H1 (cell line): ENCODE measurements at regions not wholly inside any gene's neighbourhood (a gene's known extent, or its start where the extent isn't known, plus 50 kb on each side); places are given as distances from the start of the nearest gene placed in this dataset.

Source experiments
- EGR1 ChIP-seq: IDR thresholded peaks from 2 replicates; pipeline ENCODE4 v1.6.1; 2011; ENCODE audit warnings: low read depth, low read length, borderline replicate concordance
- EP300 ChIP-seq, 2 experiments: IDR thresholded peaks; 1 replicate in 1 of 2; 2 replicates in 1 of 2; pipeline ENCODE4 v1.6.1; 2011 to 2012; ENCODE audit warnings: low read depth in 2 of 2, low read length in 2 of 2, mild to moderate bottlenecking in 2 of 2, borderline replicate concordance in 1 of 2, inconsistent platforms in 1 of 2, moderate library complexity in 1 of 2
- EZH2 ChIP-seq: fragments of 200-600 bp; sonication (generic); IDR thresholded peaks from 2 replicates; pipeline ENCODE4 v1.7.1; 2012; ENCODE audit warnings: low read depth, mild to moderate bottlenecking, moderate library complexity, low read length, inconsistent platforms; ENCODE audit not compliant: severe bottlenecking
- HDAC6 ChIP-seq: IDR thresholded peaks from one replicate; pipeline ENCODE4 v1.7.1; 2012; ENCODE audit warnings: low read depth, mild to moderate bottlenecking, inconsistent platforms, low read length, moderate library complexity
- POLR2A ChIP-seq, 2 experiments: IDR thresholded peaks; 1 replicate in 1 of 2; 2 replicates in 1 of 2; pipeline ENCODE4 v1.6.1; 2011; ENCODE audit warnings: low read depth in 2 of 2, low read length in 2 of 2, mild to moderate bottlenecking in 2 of 2; ENCODE audit errors: control extremely low read depth in 1 of 2
- RXRA ChIP-seq: IDR thresholded peaks from 2 replicates; pipeline ENCODE4 v1.6.1; 2011; ENCODE audit warnings: low read depth, mild to moderate bottlenecking, low read length, moderate library complexity; ENCODE audit not compliant: insufficient read depth
- SUZ12 ChIP-seq: fragments of 200-600 bp; sonication (generic); IDR thresholded peaks from 2 replicates; pipeline ENCODE4 v1.6.1; 2012; ENCODE audit warnings: mild to moderate bottlenecking, inconsistent platforms, low read length, moderate library complexity, mixed read lengths
- TAF1 ChIP-seq: IDR thresholded peaks from 2 replicates; pipeline ENCODE4 v1.6.1; 2011; ENCODE audit warnings: mild to moderate bottlenecking, low read depth, low read length
- TEAD4 ChIP-seq: IDR thresholded peaks from 2 replicates; pipeline ENCODE4 v1.6.1; 2012; ENCODE audit warnings: low read depth, low read length, inconsistent platforms, mixed read lengths
- YY1 ChIP-seq: IDR thresholded peaks from 2 replicates; pipeline ENCODE4 v1.6.1; 2011; ENCODE audit warnings: low read depth, mild to moderate bottlenecking, low read length
- TF ChIP-seq, protein P1 (sequence below), 3 experiments: IDR thresholded peaks; 1 replicate in 2 of 3; 2 replicates in 1 of 3; pipeline versions ENCODE4 v1.5.1 to v1.6.1; 2011; ENCODE audit warnings: low read length in 3 of 3, mild to moderate bottlenecking in 3 of 3, inconsistent platforms in 2 of 3, low read depth in 1 of 3, moderate library complexity in 1 of 3; ENCODE audit not compliant: insufficient read depth in 1 of 3; ENCODE audit errors: control extremely low read depth in 1 of 3
- TF ChIP-seq, protein P2 (sequence below): IDR thresholded peaks from 2 replicates; pipeline ENCODE4 v1.6.1; 2011; ENCODE audit warnings: low read depth, mild to moderate bottlenecking, low read length; ENCODE audit not compliant: insufficient read depth

DNA sequence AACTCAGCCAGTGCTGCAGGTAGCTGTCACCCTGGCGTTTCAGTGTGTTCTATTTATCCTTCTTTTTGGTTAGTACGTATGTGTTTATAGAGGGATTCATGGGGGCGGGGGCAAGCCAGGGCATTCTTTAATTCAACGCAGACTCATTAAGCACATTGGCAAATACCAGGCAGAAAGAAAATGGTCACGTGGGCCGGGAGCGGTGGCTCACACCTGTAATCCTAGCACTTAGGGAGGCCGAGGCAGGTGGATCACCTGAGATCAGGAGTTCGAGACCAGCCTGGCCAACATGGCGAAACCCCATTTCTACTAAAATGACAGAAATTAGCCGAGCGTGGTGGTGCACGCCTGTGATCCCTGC lies 69.1 kb downstream of the HAPSTR1 start:
- no peak for TF ChIP-seq EGR1
- TF ChIP-seq, protein P1, sequence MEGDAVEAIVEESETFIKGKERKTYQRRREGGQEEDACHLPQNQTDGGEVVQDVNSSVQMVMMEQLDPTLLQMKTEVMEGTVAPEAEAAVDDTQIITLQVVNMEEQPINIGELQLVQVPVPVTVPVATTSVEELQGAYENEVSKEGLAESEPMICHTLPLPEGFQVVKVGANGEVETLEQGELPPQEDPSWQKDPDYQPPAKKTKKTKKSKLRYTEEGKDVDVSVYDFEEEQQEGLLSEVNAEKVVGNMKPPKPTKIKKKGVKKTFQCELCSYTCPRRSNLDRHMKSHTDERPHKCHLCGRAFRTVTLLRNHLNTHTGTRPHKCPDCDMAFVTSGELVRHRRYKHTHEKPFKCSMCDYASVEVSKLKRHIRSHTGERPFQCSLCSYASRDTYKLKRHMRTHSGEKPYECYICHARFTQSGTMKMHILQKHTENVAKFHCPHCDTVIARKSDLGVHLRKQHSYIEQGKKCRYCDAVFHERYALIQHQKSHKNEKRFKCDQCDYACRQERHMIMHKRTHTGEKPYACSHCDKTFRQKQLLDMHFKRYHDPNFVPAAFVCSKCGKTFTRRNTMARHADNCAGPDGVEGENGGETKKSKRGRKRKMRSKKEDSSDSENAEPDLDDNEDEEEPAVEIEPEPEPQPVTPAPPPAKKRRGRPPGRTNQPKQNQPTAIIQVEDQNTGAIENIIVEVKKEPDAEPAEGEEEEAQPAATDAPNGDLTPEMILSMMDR (IDR thresholded peaks at IDR 0.05; ENCODE audit: control extremely low read depth in 1 of 3, insufficient read depth in 1 of 3, low read depth in 1 of 3, low read length in 3 of 3), result no peak
- no peak for TF ChIP-seq HDAC6
- no peak for TF ChIP-seq RXRA
- no peak for TF ChIP-seq YY1
- TF ChIP-seq, protein P2, sequence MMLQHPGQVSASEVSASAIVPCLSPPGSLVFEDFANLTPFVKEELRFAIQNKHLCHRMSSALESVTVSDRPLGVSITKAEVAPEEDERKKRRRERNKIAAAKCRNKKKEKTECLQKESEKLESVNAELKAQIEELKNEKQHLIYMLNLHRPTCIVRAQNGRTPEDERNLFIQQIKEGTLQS, result no peak
- TF ChIP-seq EP300 (IDR thresholded peaks at IDR 0.05; ENCODE audit: borderline replicate concordance in 1 of 2, low read depth in 2 of 2, low read length in 2 of 2), result no peak
- TF ChIP-seq SUZ12, result no peak
- TF ChIP-seq EZH2, result no peak
- no peak for TF ChIP-seq POLR2A (IDR thresholded peaks at IDR 0.05; ENCODE audit: control extremely low read depth in 1 of 2, low read depth in 2 of 2, low read length in 2 of 2)
- TF ChIP-seq TAF1, result no peak
- TF ChIP-seq TEAD4, result no peak
